CD4-positive, alpha-beta T cell (primary cell): ENCODE measurements at regions not wholly inside any gene's neighbourhood (a gene's known extent, or its start where the extent isn't known, plus 50 kb on each side); places are given as distances from the start of the nearest gene placed in this dataset.
"Not testable (repeated sequence)": the region's sequence is repeated elsewhere in the genome, so short reads cannot be mapped to it uniquely, and the experiment has no call there.

Experiments used
- ATAC-seq: fragments of 200-7000 bp; cut with Tn5 transposase; one replicate; pipeline ENCODE4 v1.10.0; 2022; ENCODE audit warnings: mild to moderate bottlenecking; ENCODE audit not compliant: poor library complexity
- CTCF ChIA-PET: fragments of 350-600 bp; sonication (Branson Sonifier 250); formaldehyde crosslinking; loops from one replicate; lab custom pipeline; 2021; ENCODE audit warnings: antibody characterized with exemption, inconsistent platforms; lab: Charles Lee
- POLR2A ChIA-PET: fragments of 350-600 bp; sonication (Branson Sonifier 250); formaldehyde crosslinking; loops from one replicate; lab custom pipeline; 2021; ENCODE audit warnings: antibody characterized with exemption, inconsistent platforms; lab: Charles Lee
- DNase-seq, 14 experiments: peaks; one replicate each; pipeline ENCODE4 v3.0.0-alpha.2; 2013 to 2020; ENCODE audit warnings: mixed read lengths in 2 of 14
- H3K27ac ChIP-seq, 2 donors: one replicate each; pipeline versions ENCODE4 v1.5.1 to v1.7.0; 2013; ENCODE audit warnings: low read length in 2 of 2, low read depth in 1 of 2, mild to moderate bottlenecking in 1 of 2
- H3K27me3 ChIP-seq, 2 experiments: 1 replicate in 1 of 2; 2 replicates in 1 of 2; pipeline versions ENCODE4 v1.6.1 to v1.7.0; 2013; ENCODE audit warnings: low read length in 2 of 2, control low read depth in 1 of 2, mild to moderate bottlenecking in 1 of 2, moderate library complexity in 1 of 2; ENCODE audit not compliant: insufficient read depth in 2 of 2, control insufficient read depth in 1 of 2
- H3K36me3 ChIP-seq: one replicate; pipeline ENCODE4 v1.6.1; 2013; ENCODE audit warnings: low read length, control low read depth; ENCODE audit not compliant: insufficient read depth
- H3K4me1 ChIP-seq: one replicate; pipeline ENCODE4 v1.6.1; 2013; ENCODE audit warnings: low read length, control low read depth; ENCODE audit not compliant: insufficient read depth
- H3K4me3 ChIP-seq: one replicate; pipeline ENCODE4 v1.5.1; 2013; ENCODE audit warnings: mild to moderate bottlenecking, low read length, moderate library complexity
- H3K9me3 ChIP-seq, 2 experiments: 1 replicate in 1 of 2; 2 replicates in 1 of 2; pipeline versions ENCODE4 v1.6.1 to v1.7.0; 2013; ENCODE audit warnings: low read length in 2 of 2, mild to moderate bottlenecking in 2 of 2, control low read depth in 1 of 2, moderate library complexity in 1 of 2; ENCODE audit not compliant: control insufficient read depth in 1 of 2, insufficient read depth in 1 of 2
- H3K27ac Mint-ChIP-seq: one replicate; pipeline ENCODE4 v1.8.0; 2020; ENCODE audit warnings: mixed read lengths
- H3K27me3 Mint-ChIP-seq: one replicate; pipeline ENCODE4 v1.8.0; 2021; ENCODE audit warnings: mixed read lengths
- H3K36me3 Mint-ChIP-seq: one replicate; pipeline ENCODE4 v1.8.0; 2021; ENCODE audit warnings: low read depth, mixed read lengths
- H3K4me1 Mint-ChIP-seq: one replicate; pipeline ENCODE4 v1.8.0; 2021; ENCODE audit warnings: low read depth, mixed read lengths
- H3K4me3 Mint-ChIP-seq: one replicate; pipeline ENCODE4 v1.8.0; 2020; ENCODE audit warnings: mild to moderate bottlenecking, mixed read lengths
- H3K9me3 Mint-ChIP-seq: one replicate; pipeline ENCODE4 v1.8.0; 2020; ENCODE audit warnings: mixed read lengths
- CTCF ChIP-seq: fragments of 200-600 bp; IDR thresholded peaks from one replicate; pipeline ENCODE4 v1.8.0; 2022; ENCODE audit warnings: antibody characterized with exemption, mild to moderate bottlenecking
- intact Hi-C, 2 experiments: fragments of 100-400 bp; cut with DNase I in 1 of 2; cut with micrococcal nuclease in 1 of 2; formaldehyde crosslinking; loops; one replicate each; pipeline versions ENCODE4 v1.15.1 to v1.9.0; 2023 to 2025; cut with DNase I, micrococcal nuclease

- Mint-ChIP-seq H3K27me3 (no peaks in the 10 kb centered on the region), H3K9me3 (no peaks in the 10 kb centered on the region), H3K27ac (peak overlapping the region; percentile 83), H3K4me1 (peaks cover 81% of the 10 kb centered on the region), H3K4me3 (peak overlapping the region; percentile 56), H3K36me3 (no peaks in the 10 kb centered on the region)
- peak overlapping the region; percentile 36 for H3K4me3 ChIP-seq
- DNase-seq (peak; percentile 27 to 82 (median 57)), ATAC-seq (peak; percentile 94)
- H3K9me3 ChIP-seq, result no peaks in the 10 kb centered on the region
- no peaks in the 10 kb centered on the region for H3K27me3 ChIP-seq
- peak overlapping the region; percentile 55 to 68 for H3K27ac ChIP-seq
- intact Hi-C loops, result no loop called here
- no peak for TF ChIP-seq CTCF
- peaks cover 64% of the 10 kb centered on the region for H3K4me1 ChIP-seq
- ChIA-PET CTCF (interaction anchor here (1.3 kb wide), 1 partner anchor 228 kb away, joined by 3 read pairs; no protein-coding TSS in a partner anchor), POLR2A (interaction anchor here (0.6 to 2.9 kb wide), 14 partner anchors 9 to 658 kb away, joined by 3 to 28 read pairs (median 4); partner anchors contain the start of gene TRIB2)
- no peaks in the 10 kb centered on the region for H3K36me3 ChIP-seq
Measured at GRCh38 chr2:12488352-12489318, 228.1 kb upstream of the TRIB2 start.

- Histone ChIP-seq H3K9me3 (no peaks in the 10 kb centered on the region), H3K27ac (no peak overlapping the region), H3K27me3 (no peaks in the 10 kb centered on the region), H3K4me3 (no peak overlapping the region), H3K36me3 (no peaks in the 10 kb centered on the region), H3K4me1 (peaks cover 64% of the 10 kb centered on the region)
- ChIA-PET POLR2A (interaction anchor here (1.0 kb wide), 1 partner anchor 226 kb away, joined by 3 read pairs; the partner anchor contains the start of gene TRIB2), CTCF (interaction anchor here (1.1 kb wide), 1 partner anchor 8 kb away, joined by 3 read pairs; no protein-coding TSS in a partner anchor)
- DNase-seq (no peak), ATAC-seq (no peak)
- no peaks in the 10 kb centered on the region for H3K9me3 Mint-ChIP-seq
- no peaks in the 10 kb centered on the region for H3K27me3 Mint-ChIP-seq
- TF ChIP-seq CTCF, result no peak
- no peak overlapping the region for H3K4me3 Mint-ChIP-seq
- peak overlapping the region; percentile 63 for H3K27ac Mint-ChIP-seq
- H3K36me3 Mint-ChIP-seq, result no peaks in the 10 kb centered on the region
- intact Hi-C loops, result no loop called here
- H3K4me1 Mint-ChIP-seq, result peaks cover 74% of the 10 kb centered on the region
Measured at GRCh38 chr2:12490641-12491040, 226.1 kb upstream of the TRIB2 start.

- peaks cover 64% of the 10 kb centered on the region for H3K4me1 ChIP-seq
- H3K27me3 Mint-ChIP-seq, H3K36me3 Mint-ChIP-seq, H3K27me3 ChIP-seq, H3K27ac ChIP-seq, H3K9me3 Mint-ChIP-seq, intact Hi-C loops, H3K9me3 ChIP-seq, H3K4me3 ChIP-seq, POLR2A ChIA-PET, H3K36me3 ChIP-seq, H3K4me3 Mint-ChIP-seq, ATAC-seq, CTCF ChIA-PET, H3K27ac Mint-ChIP-seq, DNase-seq: not testable (repeated sequence)
- peaks cover 74% of the 10 kb centered on the region for H3K4me1 Mint-ChIP-seq
Measured at GRCh38 chr2:12492360-12492759, 224.4 kb upstream of the TRIB2 start.
